Epithelial cell of proximal tubule (primary cell): ENCODE measurements at regions not wholly inside any gene's neighbourhood (a gene's known extent, or its start where the extent isn't known, plus 50 kb on each side); places are given as distances from the start of the nearest gene placed in this dataset.
A peak's percentile ranks its signal among the peaks of the same experiment; 100 is the strongest.

Experiments
- DNase-seq: peaks from one replicate; pipeline ENCODE4 v3.0.0-alpha.2; 2011; ENCODE audit warnings: low read depth
- H3K4me3 ChIP-seq: 2 replicates; pipeline ENCODE4 v1.5.1; 2011; ENCODE audit warnings: low read depth, mild to moderate bottlenecking, low read length
- CTCF ChIP-seq: conservative IDR thresholded peaks from 2 replicates; pipeline ENCODE4 v1.5.1; 2012; ENCODE audit warnings: low read depth, mild to moderate bottlenecking, low read length

- H3K4me3 ChIP-seq, result no peak overlapping the region
- TF ChIP-seq CTCF, result no peak
- no peak for DNase-seq
Observed at GRCh38 chr9:119917175-119917574, 547.9 kb upstream of the BRINP1 start.

GRCh38 chr9:119907056-119907455 lies 537.8 kb upstream of the BRINP1 start:
- no peak for DNase-seq
- TF ChIP-seq CTCF, result no peak
- no peak overlapping the region for H3K4me3 ChIP-seq

- DNase-seq, result peak; percentile 15
- no peak for TF ChIP-seq CTCF
- H3K4me3 ChIP-seq, result no peak overlapping the region
Observed at GRCh38 chr9:119905724-119906123, 536.5 kb upstream of the BRINP1 start.

- no peak overlapping the region for H3K4me3 ChIP-seq
- TF ChIP-seq CTCF, result no peak
- no peak for DNase-seq
Observed at GRCh38 chr9:119903851-119904250, 534.6 kb upstream of the BRINP1 start.

GRCh38 chr9:119902611-119903010 lies 533.4 kb upstream of the BRINP1 start:
- H3K4me3 ChIP-seq, result no peak overlapping the region
- no peak for DNase-seq
- no peak for TF ChIP-seq CTCF

GRCh38 chr9:119898316-119898715 lies 529.1 kb upstream of the BRINP1 start:
- no peak for DNase-seq
- no peak overlapping the region for H3K4me3 ChIP-seq
- TF ChIP-seq CTCF, result no peak

- DNase-seq, result peak; percentile 29
- no peak for TF ChIP-seq CTCF
- H3K4me3 ChIP-seq, result no peak overlapping the region
Observed at GRCh38 chr9:119884438-119884837, 515.2 kb upstream of the BRINP1 start.
